GM12891 (cell line): ENCODE measurements at regions not wholly inside any gene's neighbourhood (a gene's known extent, or its start where the extent isn't known, plus 50 kb on each side); places are given as distances from the start of the nearest gene placed in this dataset.

Experiments
- POLR2A ChIP-seq: IDR thresholded peaks from 2 replicates; pipeline ENCODE4 v1.6.1; 2011; ENCODE audit warnings: low read depth, low read length, control low read depth
- POLR2AphosphoS5 ChIP-seq: IDR thresholded peaks from 2 replicates; pipeline ENCODE4 v1.6.1; 2011; ENCODE audit warnings: low read depth, low read length, control low read depth
- POU2F2 ChIP-seq: IDR thresholded peaks from 2 replicates; pipeline ENCODE4 v1.6.1; 2011; ENCODE audit warnings: low read depth, mild to moderate bottlenecking, control low read depth, low read length, moderate library complexity
- SPI1 ChIP-seq: IDR thresholded peaks from 2 replicates; pipeline ENCODE4 v1.6.1; 2011; ENCODE audit warnings: low read depth, low read length, control low read depth
- TAF1 ChIP-seq: IDR thresholded peaks from 2 replicates; pipeline ENCODE4 v1.6.1; 2011; ENCODE audit warnings: low read depth, low read length, control low read depth

DNA sequence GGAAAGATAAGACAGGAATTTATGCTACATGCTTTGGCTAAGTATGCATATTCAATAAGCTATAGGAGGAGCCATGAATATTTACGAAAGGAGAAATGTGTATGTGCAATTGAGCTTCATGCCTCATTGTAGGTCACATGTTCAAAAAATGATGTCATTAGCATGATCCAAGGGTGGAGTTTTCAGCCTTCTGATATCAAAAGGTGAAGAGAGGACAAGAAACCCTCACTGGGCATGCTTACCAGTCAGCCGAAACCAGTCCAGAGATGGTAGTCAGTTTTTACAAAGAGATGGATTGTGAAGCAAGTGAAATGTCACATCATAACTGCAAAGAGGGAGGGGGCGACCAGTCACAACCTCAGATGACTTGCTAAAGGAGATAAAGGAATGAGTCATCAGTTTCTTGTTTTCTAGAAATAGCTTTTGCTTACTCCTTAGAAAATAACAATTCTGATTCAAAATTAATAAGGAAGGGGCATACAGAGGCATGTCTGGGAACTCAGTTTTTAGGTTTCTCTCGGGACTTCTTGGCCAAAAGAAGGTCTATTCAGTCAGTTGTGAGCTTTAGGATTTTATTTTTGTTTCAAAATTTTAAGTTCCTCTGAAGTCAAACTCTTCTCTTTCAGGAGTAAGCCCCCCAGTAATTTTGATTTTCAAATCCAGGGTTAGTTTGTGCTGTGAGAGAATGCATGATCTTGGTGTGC, 1067.8 kb upstream of the EDIL3 start:
- TF ChIP-seq POLR2A (no peak), TAF1 (no peak), POLR2AphosphoS5 (no peak), POU2F2 (no peak), SPI1 (no peak)
